Vagina (tissue), 2 donors: ENCODE measurements at regions not wholly inside any gene's neighbourhood (a gene's known extent, or its start where the extent isn't known, plus 50 kb on each side); places are given as distances from the start of the nearest gene placed in this dataset.

Source experiments
- DNase-seq, 2 donors: peaks; one replicate each; pipeline ENCODE4 v3.0.0-alpha.2; 2017; ENCODE audit errors: extremely low spot score in 2 of 2
- H3K27ac ChIP-seq: fragments of 200-600 bp; sonication (generic); one replicate; pipeline ENCODE4 v1.5.1; 2019
- H3K27me3 ChIP-seq: fragments of 200-600 bp; sonication (generic); one replicate; pipeline ENCODE4 v1.5.1; 2019
- H3K36me3 ChIP-seq, 2 donors: fragments of 200-600 bp; sonication (generic); one replicate each; pipeline ENCODE4 v1.5.1; 2017 to 2019
- H3K4me1 ChIP-seq: fragments of 200-600 bp; sonication (generic); one replicate; pipeline ENCODE4 v1.5.1; 2019
- H3K4me3 ChIP-seq, 2 donors: fragments of 200-600 bp; sonication (generic); 1 replicate in 1 of 2; 2 replicates in 1 of 2; pipeline ENCODE4 v1.5.1; 2016 to 2019
- H3K9me3 ChIP-seq: fragments of 200-600 bp; sonication (generic); one replicate; pipeline ENCODE4 v1.5.1; 2019
- POLR2A ChIP-seq, 2 donors: fragments of 450-650 bp; IDR thresholded peaks; one replicate each; pipeline ENCODE4 v1.6.1; 2017; ENCODE audit warnings: antibody characterized with exemption in 2 of 2, mild to moderate bottlenecking in 2 of 2, moderate library complexity in 2 of 2
- POLR2AphosphoS5 ChIP-seq, 2 donors: sonication (generic); formaldehyde crosslinking; IDR thresholded peaks; one replicate each; pipeline ENCODE4 v1.9.0; 2017; ENCODE audit warnings: antibody characterized with exemption in 2 of 2, mild to moderate bottlenecking in 2 of 2, low read depth in 1 of 2; ENCODE audit not compliant: insufficient read depth in 1 of 2
- intact Hi-C: fragments of 100-400 bp; cut with DNase I; formaldehyde crosslinking; loops from one replicate; pipeline ENCODE4 v1.15.1; 2023
- TF ChIP-seq, protein P1 (sequence below), 3 experiments: fragments of 450-650 bp in 2 of 3; fragments of 200-600 bp in 1 of 3; sonication (generic) in 1 of 3; IDR thresholded peaks; one replicate each; pipeline ENCODE4 v1.5.1; 2017 to 2019; ENCODE audit warnings: antibody characterized with exemption in 3 of 3, mild to moderate bottlenecking in 2 of 3, moderate library complexity in 2 of 3

DNA sequence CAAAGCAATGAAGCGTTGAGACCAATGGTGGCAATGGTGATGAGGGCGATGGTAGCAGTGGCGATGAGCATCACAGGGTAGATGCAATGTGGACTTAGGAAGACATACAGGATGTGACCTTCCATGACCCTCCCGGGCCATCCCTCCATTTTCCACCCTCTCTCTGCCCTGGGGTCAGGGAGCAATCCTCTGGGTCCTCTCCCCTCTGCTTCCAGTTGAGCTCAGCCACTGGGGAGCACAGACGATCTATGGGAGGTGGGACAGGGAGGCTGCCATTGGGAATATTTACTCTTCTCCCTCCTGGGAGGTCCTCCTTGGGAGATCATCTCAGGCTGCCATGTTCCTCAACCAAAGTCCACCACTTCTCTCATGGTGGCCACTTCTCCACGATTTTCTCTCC is 260.7 kb upstream of the FOXF1 start:
- TF ChIP-seq POLR2AphosphoS5 (IDR thresholded peaks at IDR 0.05; ENCODE audit: insufficient read depth in 1 of 2, low read depth in 1 of 2) = no peak
- TF ChIP-seq POLR2A (IDR thresholded peaks at IDR 0.05) = no peak
- TF ChIP-seq, protein P1, sequence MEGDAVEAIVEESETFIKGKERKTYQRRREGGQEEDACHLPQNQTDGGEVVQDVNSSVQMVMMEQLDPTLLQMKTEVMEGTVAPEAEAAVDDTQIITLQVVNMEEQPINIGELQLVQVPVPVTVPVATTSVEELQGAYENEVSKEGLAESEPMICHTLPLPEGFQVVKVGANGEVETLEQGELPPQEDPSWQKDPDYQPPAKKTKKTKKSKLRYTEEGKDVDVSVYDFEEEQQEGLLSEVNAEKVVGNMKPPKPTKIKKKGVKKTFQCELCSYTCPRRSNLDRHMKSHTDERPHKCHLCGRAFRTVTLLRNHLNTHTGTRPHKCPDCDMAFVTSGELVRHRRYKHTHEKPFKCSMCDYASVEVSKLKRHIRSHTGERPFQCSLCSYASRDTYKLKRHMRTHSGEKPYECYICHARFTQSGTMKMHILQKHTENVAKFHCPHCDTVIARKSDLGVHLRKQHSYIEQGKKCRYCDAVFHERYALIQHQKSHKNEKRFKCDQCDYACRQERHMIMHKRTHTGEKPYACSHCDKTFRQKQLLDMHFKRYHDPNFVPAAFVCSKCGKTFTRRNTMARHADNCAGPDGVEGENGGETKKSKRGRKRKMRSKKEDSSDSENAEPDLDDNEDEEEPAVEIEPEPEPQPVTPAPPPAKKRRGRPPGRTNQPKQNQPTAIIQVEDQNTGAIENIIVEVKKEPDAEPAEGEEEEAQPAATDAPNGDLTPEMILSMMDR (IDR thresholded peaks at IDR 0.05) = no peak
- no peak overlapping the region for H3K27ac ChIP-seq
- H3K4me1 ChIP-seq = no peaks in the 10 kb centered on the region
- intact Hi-C loops = no loop called here
- DNase-seq = peak in 1 of 2 donors; percentile 74
- no peaks in the 10 kb centered on the region for H3K9me3 ChIP-seq
- no peaks in the 10 kb centered on the region for H3K27me3 ChIP-seq
- H3K36me3 ChIP-seq = no peaks in the 10 kb centered on the region
- no peak overlapping the region for H3K4me3 ChIP-seq

GRCh38 chr16:86251682-86252081 is 258.6 kb upstream of the FOXF1 start:
- no peak overlapping the region for H3K4me3 ChIP-seq
- no peak for DNase-seq
- no peaks in the 10 kb centered on the region for H3K27me3 ChIP-seq
- TF ChIP-seq, protein P1 (IDR thresholded peaks at IDR 0.05) = no peak
- TF ChIP-seq POLR2A (IDR thresholded peaks at IDR 0.05) (no peak), POLR2AphosphoS5 (IDR thresholded peaks at IDR 0.05; ENCODE audit: insufficient read depth in 1 of 2, low read depth in 1 of 2) (no peak)
- H3K27ac ChIP-seq = no peak overlapping the region
- no peaks in the 10 kb centered on the region for H3K36me3 ChIP-seq
- no peaks in the 10 kb centered on the region for H3K9me3 ChIP-seq
- intact Hi-C loops = no loop called here
- H3K4me1 ChIP-seq = no peaks in the 10 kb centered on the region

- peak; percentile 40 to 94 for DNase-seq
- Histone ChIP-seq H3K27ac (no peak overlapping the region), H3K9me3 (no peaks in the 10 kb centered on the region), H3K36me3 (no peaks in the 10 kb centered on the region), H3K4me3 (no peak overlapping the region), H3K27me3 (no peaks in the 10 kb centered on the region), H3K4me1 (no peaks in the 10 kb centered on the region)
- TF ChIP-seq, protein P1 (IDR thresholded peaks at IDR 0.05) = peak in 1 of 3 experiments; percentile 30
- no peak for TF ChIP-seq POLR2A (IDR thresholded peaks at IDR 0.05)
- intact Hi-C loops = no loop called here
Observed at GRCh38 chr16:86252596-86252995, 257.7 kb upstream of the FOXF1 start.

- Histone ChIP-seq H3K4me3 (no peak overlapping the region), H3K9me3 (no peaks in the 10 kb centered on the region), H3K27me3 (no peaks in the 10 kb centered on the region), H3K4me1 (no peaks in the 10 kb centered on the region), H3K36me3 (no peaks in the 10 kb centered on the region), H3K27ac (no peak overlapping the region)
- intact Hi-C loops = no loop called here
- no peak for DNase-seq
- TF ChIP-seq POLR2A (IDR thresholded peaks at IDR 0.05) (no peak), POLR2AphosphoS5 (IDR thresholded peaks at IDR 0.05; ENCODE audit: insufficient read depth in 1 of 2, low read depth in 1 of 2) (no peak)
- TF ChIP-seq, protein P1 (IDR thresholded peaks at IDR 0.05) = no peak
Observed at GRCh38 chr16:86255966-86256365, 254.4 kb upstream of the FOXF1 start.

- intact Hi-C loops = no loop called here
- DNase-seq = peak in 1 of 2 donors; percentile 22
- no peaks in the 10 kb centered on the region for H3K9me3 ChIP-seq
- H3K27me3 ChIP-seq = no peaks in the 10 kb centered on the region
- no peaks in the 10 kb centered on the region for H3K4me1 ChIP-seq
- no peak for TF ChIP-seq POLR2AphosphoS5 (IDR thresholded peaks at IDR 0.05; ENCODE audit: insufficient read depth in 1 of 2, low read depth in 1 of 2)
- TF ChIP-seq POLR2A (IDR thresholded peaks at IDR 0.05) = no peak
- TF ChIP-seq, protein P1 (IDR thresholded peaks at IDR 0.05) = no peak
- no peak overlapping the region for H3K27ac ChIP-seq
- H3K36me3 ChIP-seq = no peaks in the 10 kb centered on the region
- no peak overlapping the region for H3K4me3 ChIP-seq
Observed at GRCh38 chr16:86256995-86257394, 253.3 kb upstream of the FOXF1 start.
